GM12874 (cell line): ENCODE measurements at regions not wholly inside any gene's neighbourhood (a gene's known extent, or its start where the extent isn't known, plus 50 kb on each side); places are given as distances from the start of the nearest gene placed in this dataset.

Experiments used
- TF ChIP-seq, protein P1 (sequence below): IDR thresholded peaks from 2 replicates; pipeline ENCODE4 v1.5.1; 2011; ENCODE audit warnings: low read depth, mild to moderate bottlenecking, control low read depth, low read length, moderate library complexity; ENCODE audit not compliant: insufficient read depth

DNA sequence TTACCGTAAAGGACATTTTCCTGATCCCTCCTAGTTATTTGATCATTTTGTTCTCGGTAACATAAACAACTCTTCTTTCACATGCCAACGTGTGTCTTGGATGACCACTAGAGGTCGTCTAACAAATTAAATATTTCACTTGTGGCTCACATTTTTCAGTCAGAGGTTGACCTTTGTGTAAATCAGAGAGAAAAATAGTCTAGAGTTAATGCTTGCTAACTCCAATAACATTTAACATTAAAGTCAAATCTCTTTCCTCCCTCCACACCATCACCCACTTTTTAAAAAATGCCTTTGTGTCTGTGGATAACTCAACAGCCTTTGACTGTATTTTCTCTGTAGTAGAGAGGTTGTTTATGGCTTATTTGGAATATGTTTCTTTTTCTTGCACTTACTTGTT lies 220.5 kb upstream of the B3GALT2 start:
- TF ChIP-seq, protein P1, sequence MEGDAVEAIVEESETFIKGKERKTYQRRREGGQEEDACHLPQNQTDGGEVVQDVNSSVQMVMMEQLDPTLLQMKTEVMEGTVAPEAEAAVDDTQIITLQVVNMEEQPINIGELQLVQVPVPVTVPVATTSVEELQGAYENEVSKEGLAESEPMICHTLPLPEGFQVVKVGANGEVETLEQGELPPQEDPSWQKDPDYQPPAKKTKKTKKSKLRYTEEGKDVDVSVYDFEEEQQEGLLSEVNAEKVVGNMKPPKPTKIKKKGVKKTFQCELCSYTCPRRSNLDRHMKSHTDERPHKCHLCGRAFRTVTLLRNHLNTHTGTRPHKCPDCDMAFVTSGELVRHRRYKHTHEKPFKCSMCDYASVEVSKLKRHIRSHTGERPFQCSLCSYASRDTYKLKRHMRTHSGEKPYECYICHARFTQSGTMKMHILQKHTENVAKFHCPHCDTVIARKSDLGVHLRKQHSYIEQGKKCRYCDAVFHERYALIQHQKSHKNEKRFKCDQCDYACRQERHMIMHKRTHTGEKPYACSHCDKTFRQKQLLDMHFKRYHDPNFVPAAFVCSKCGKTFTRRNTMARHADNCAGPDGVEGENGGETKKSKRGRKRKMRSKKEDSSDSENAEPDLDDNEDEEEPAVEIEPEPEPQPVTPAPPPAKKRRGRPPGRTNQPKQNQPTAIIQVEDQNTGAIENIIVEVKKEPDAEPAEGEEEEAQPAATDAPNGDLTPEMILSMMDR = peak; percentile 52; the same call in 1 of the 2 replicates

DNA sequence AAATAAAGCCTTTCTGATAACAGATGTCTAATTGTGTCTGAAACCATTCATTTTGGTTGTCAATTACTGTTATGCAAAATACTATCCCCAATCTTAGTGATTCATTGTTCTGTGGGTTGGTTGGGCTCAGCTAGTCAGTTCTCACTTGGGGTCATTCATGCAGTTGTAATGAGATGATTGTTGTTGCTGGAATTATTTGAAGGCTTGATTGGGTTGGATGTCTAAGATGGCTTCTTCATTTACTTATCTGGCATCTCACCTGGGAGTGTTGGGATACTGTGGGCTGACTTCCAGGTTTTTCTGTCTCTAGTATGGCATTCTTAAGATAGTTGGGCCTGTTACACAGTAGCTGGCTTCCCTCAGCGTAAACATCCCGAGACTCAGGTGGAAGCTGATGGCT lies 217.8 kb upstream of the B3GALT2 start:
- TF ChIP-seq, protein P1 = no peak

DNA sequence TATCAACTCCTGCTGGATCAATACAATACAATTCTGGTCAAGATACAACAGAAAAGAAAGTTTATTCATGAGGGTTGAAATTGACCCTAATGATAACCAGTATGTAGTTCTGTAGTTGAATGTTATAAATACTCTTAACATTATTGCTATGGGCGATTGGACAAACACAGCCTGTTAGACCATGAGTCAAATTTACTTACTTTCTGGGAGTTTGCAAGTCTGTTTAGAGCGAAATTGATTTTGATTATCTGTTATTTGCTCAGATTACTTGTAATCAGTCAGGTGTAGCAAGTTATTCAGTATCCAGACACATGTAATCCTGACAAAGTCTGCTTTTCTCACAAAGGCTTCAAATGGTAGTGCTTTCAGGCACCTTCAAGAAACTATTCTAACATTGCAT lies 216.6 kb upstream of the B3GALT2 start:
- TF ChIP-seq, protein P1 = no peak

DNA sequence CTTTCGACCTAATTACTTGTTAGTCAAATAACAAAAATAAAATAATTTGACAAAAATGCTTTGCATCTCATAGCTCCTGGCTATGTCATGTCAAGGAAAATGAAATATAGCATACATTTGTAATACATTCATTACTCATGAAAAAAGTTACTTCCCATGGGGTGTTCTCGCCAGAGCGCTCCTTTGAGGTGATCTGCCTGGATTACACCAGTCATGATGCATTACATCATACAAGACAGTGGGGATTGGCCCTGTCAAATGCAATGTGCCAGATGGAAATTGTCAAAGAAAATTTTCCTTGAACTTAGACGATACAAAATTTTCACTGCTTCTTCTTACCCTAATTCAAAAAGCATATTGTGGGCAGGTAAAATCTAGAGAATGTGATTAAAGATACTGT lies 215.6 kb upstream of the B3GALT2 start:
- TF ChIP-seq, protein P1 = no peak

DNA sequence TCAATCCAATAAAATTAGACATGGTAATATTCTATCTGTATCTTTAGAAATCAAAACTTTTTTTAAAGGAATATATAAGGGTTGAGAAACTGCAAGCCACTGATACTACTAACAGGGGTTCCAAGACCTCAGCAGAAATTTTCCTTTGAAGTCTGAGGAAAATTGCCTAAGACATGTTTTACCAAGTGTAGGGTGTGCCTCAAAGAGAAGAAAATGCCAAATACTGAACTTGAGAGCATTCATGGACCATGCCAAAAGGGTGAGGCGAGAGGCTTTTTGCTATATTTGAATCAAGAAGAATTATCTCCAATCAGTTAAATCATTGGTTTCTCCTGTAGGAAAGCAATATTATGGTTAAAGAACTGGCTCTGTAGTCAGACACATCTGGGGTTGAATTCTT lies 207.9 kb upstream of the B3GALT2 start:
- TF ChIP-seq, protein P1 = no peak

DNA sequence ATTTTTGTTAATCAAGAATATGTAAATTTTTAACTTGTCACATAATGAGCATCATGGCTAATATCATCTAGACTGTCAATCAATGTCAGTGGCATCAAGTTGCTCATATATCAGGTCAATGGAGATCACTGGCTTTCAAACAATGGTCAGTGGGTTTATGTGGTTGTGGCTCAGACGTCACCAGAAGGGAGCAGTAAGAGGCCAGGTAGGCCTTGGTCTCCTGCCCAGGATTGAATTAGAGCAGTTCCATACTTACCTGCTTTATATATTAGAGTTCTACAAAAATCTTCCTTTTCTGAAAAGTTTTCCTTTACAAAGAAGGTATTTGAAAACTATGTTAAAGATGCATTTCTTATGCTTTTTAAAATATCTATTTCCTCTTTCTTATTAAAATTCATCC lies 206.3 kb upstream of the B3GALT2 start:
- TF ChIP-seq, protein P1 = no peak

DNA sequence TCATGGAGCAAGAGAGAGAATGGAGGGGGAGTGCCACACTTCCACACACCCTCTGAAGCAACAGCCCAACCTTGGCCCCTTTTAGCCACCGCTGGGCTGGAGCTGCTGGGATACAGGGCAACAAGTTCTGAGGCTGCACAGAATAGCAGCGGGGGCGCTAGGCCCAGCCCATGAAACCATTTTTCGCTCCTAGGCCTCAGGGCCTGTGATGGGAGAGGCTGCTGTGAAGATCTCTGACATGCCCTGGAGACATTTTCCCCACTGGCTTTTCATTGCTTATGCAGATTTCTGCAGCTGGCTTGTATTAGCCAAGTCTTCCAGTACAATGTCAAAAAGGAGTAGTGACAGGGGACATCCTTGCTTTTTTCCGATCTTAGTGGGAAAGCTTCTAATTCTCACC lies 202.3 kb upstream of the B3GALT2 start:
- TF ChIP-seq, protein P1 = no peak

DNA sequence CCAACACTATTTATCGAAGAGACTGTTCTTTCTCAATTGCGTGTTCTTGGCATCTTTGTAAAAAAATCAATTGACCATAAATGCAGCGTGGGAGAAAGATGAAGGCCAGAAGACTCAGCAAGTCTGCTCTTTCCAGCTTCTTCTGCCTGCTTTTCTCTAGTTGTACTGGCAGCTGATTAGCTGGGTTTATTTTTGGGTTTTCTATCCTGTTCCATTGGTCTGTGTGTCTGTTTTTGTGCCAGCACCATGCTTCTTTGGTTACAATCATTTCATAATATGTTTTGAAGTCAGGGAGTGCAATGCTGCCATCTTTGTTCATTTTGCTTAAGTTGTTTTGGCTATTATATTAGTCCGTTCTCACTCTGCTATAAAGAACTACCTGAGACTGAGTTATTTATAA lies 201.8 kb upstream of the B3GALT2 start:
- TF ChIP-seq, protein P1 = no peak
